ENCODE measurements at regions not wholly inside any gene's neighbourhood (a gene's known extent, or its start where the extent isn't known, plus 50 kb on each side); places are given as distances from the start of the nearest gene placed in this dataset.

DNA sequence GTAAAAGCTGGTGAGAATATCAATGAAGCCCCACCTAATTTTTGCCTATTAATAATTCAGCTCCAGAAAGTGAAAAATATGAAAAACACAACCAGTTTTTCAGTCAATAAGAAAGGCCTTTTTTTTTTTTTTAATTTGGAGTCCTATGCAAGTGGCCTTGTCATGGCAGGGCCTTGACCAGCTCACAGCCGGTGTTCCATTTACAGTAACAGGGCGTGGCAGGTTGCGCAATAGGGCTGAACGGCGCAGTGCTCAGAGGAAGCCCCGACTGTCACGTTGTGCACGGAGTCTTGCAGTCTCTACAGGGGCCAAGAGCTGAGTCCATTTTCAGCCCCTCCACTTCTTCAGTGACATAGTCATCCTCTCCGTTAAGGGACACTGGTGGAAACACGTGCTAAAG is 184.1 kb upstream of the FN1 start:
- H3K4me1 ChIP-seq (ENCODE audit: control insufficient read depth in 4 of 4, insufficient read depth in 4 of 4, low read length in 3 of 4): peaks cover 0 to 9% (median 5%) of the 10 kb centered on the region in 4 donors
- H3K9ac ChIP-seq (ENCODE audit: low read depth in 1 of 2, low read length in 2 of 2): no peak overlapping the region
- TF ChIP-seq RXRA (IDR thresholded peaks at IDR 0.05): no peak
- WGBS: 80% methylated on average over 10 of the region's 10 CpGs
- H3K27ac ChIP-seq (ENCODE audit: low read depth in 1 of 2, low read length in 2 of 2): no peak overlapping the region
- H3K27me3 ChIP-seq (ENCODE audit: control insufficient read depth in 4 of 4, insufficient read depth in 4 of 4, low read length in 3 of 4): no peaks in the 10 kb centered on the region
- H3K9me3 ChIP-seq (ENCODE audit: control insufficient read depth in 4 of 4, low read length in 3 of 4): no peaks in the 10 kb centered on the region
- DNase-seq (ENCODE audit: low spot score): no peak
- no peaks in the 10 kb centered on the region for H3K36me3 ChIP-seq (ENCODE audit: control insufficient read depth in 4 of 4, insufficient read depth in 3 of 4, low read depth in 1 of 4, low read length in 3 of 4)
- H3K4me3 ChIP-seq (ENCODE audit: low read depth in 1 of 3, low read length in 3 of 3): no peak overlapping the region

DNA sequence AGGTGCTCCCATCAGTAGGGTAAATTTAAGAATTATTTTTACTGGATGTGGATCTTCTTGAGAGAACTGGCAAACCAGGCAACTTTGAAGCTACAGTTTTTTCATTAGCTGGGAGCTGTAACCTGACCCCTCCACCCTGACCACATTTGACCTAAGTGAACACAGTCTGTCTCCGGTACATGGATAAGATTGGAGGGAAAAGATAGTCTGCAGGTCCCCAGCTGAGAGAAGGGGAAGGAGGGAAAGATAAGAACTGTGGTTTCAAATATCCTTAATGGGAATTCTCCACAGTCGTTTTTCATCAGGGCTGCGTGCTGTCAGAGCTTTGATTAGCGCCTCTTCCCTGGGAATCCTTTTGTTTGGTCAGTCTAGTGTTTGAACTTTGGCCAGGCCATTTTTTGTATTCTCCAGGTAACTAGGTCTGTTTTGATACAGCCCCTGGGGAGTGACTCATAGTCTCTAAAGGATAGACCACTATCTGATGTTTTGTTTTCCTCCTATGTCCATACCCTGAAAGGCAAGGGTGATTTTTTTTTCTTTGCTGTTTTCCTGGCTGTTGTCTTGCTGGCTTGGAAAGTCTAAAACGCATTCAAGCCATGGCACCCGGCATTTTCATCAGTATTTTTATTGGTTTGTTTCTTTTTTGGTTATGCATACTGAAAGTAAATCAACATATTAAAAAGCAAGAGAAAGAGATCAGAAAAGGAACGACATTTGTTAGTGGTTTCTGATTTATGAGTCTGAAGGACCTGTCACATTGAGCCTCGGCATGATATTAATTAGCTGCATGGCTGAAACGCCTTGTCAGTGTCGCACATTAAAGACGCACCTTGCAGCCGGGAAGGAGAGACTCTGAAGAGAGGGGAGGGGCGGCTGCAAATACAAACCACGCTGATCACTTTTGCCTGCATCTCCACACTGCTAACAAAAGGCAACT is 183.4 kb upstream of the FN1 start:
- WGBS: 49% methylated on average over 14 of the region's 14 CpGs
- Histone ChIP-seq H3K9me3 (ENCODE audit: control insufficient read depth in 4 of 4, low read length in 3 of 4) (no peaks in the 10 kb centered on the region), H3K4me3 (ENCODE audit: low read depth in 1 of 3, low read length in 3 of 3) (no peak overlapping the region), H3K27me3 (ENCODE audit: control insufficient read depth in 4 of 4, insufficient read depth in 4 of 4, low read length in 3 of 4) (no peaks in the 10 kb centered on the region), H3K27ac (ENCODE audit: low read depth in 1 of 2, low read length in 2 of 2) (no peak overlapping the region), H3K9ac (ENCODE audit: low read depth in 1 of 2, low read length in 2 of 2) (no peak overlapping the region), H3K4me1 (ENCODE audit: control insufficient read depth in 4 of 4, insufficient read depth in 4 of 4, low read length in 3 of 4) (peaks cover 0 to 9% (median 5%) of the 10 kb centered on the region in 4 donors), H3K36me3 (ENCODE audit: control insufficient read depth in 4 of 4, insufficient read depth in 3 of 4, low read depth in 1 of 4, low read length in 3 of 4) (no peaks in the 10 kb centered on the region)
- DNase-seq (ENCODE audit: low spot score): no peak
- TF ChIP-seq HNF4G (IDR thresholded peaks at IDR 0.05) (no peak), RAD21 (IDR thresholded peaks at IDR 0.05) (peak; percentile 17 to 33), NR2F2 (IDR thresholded peaks at IDR 0.05) (peak; percentile 18), GABPA (IDR thresholded peaks at IDR 0.05 in 1 of 2, conservative IDR thresholded peaks at IDR 0.05 in 1 of 2) (no peak), EGR1 (IDR thresholded peaks at IDR 0.05; ENCODE audit: low read depth in 2 of 2) (no peak), TAF1 (conservative IDR thresholded peaks at IDR 0.05) (no peak), HNF4A (conservative IDR thresholded peaks at IDR 0.05) (peak; percentile 62 to 67), SP1 (IDR thresholded peaks at IDR 0.05) (peak; percentile 42), FOXA2 (IDR thresholded peaks at IDR 0.05) (no peak), FOXA1 (IDR thresholded peaks at IDR 0.05) (no peak), RXRA (IDR thresholded peaks at IDR 0.05) (peak; percentile 40 to 43), JUND (IDR thresholded peaks at IDR 0.05) (peak; percentile 48 to 63), YY1 (IDR thresholded peaks at IDR 0.05) (no peak)
- TF ChIP-seq, protein P1, sequence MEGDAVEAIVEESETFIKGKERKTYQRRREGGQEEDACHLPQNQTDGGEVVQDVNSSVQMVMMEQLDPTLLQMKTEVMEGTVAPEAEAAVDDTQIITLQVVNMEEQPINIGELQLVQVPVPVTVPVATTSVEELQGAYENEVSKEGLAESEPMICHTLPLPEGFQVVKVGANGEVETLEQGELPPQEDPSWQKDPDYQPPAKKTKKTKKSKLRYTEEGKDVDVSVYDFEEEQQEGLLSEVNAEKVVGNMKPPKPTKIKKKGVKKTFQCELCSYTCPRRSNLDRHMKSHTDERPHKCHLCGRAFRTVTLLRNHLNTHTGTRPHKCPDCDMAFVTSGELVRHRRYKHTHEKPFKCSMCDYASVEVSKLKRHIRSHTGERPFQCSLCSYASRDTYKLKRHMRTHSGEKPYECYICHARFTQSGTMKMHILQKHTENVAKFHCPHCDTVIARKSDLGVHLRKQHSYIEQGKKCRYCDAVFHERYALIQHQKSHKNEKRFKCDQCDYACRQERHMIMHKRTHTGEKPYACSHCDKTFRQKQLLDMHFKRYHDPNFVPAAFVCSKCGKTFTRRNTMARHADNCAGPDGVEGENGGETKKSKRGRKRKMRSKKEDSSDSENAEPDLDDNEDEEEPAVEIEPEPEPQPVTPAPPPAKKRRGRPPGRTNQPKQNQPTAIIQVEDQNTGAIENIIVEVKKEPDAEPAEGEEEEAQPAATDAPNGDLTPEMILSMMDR (IDR thresholded peaks at IDR 0.05; ENCODE audit: low read depth, low read length, missing input control): no peak
- TF ChIP-seq, protein P2, sequence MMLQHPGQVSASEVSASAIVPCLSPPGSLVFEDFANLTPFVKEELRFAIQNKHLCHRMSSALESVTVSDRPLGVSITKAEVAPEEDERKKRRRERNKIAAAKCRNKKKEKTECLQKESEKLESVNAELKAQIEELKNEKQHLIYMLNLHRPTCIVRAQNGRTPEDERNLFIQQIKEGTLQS (IDR thresholded peaks at IDR 0.05): no peak
- TF ChIP-seq, protein P3, sequence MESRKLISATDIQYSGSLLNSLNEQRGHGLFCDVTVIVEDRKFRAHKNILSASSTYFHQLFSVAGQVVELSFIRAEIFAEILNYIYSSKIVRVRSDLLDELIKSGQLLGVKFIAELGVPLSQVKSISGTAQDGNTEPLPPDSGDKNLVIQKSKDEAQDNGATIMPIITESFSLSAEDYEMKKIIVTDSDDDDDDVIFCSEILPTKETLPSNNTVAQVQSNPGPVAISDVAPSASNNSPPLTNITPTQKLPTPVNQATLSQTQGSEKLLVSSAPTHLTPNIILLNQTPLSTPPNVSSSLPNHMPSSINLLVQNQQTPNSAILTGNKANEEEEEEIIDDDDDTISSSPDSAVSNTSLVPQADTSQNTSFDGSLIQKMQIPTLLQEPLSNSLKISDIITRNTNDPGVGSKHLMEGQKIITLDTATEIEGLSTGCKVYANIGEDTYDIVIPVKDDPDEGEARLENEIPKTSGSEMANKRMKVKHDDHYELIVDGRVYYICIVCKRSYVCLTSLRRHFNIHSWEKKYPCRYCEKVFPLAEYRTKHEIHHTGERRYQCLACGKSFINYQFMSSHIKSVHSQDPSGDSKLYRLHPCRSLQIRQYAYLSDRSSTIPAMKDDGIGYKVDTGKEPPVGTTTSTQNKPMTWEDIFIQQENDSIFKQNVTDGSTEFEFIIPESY (IDR thresholded peaks at IDR 0.05): no peak
- TF ChIP-seq, protein P4, sequence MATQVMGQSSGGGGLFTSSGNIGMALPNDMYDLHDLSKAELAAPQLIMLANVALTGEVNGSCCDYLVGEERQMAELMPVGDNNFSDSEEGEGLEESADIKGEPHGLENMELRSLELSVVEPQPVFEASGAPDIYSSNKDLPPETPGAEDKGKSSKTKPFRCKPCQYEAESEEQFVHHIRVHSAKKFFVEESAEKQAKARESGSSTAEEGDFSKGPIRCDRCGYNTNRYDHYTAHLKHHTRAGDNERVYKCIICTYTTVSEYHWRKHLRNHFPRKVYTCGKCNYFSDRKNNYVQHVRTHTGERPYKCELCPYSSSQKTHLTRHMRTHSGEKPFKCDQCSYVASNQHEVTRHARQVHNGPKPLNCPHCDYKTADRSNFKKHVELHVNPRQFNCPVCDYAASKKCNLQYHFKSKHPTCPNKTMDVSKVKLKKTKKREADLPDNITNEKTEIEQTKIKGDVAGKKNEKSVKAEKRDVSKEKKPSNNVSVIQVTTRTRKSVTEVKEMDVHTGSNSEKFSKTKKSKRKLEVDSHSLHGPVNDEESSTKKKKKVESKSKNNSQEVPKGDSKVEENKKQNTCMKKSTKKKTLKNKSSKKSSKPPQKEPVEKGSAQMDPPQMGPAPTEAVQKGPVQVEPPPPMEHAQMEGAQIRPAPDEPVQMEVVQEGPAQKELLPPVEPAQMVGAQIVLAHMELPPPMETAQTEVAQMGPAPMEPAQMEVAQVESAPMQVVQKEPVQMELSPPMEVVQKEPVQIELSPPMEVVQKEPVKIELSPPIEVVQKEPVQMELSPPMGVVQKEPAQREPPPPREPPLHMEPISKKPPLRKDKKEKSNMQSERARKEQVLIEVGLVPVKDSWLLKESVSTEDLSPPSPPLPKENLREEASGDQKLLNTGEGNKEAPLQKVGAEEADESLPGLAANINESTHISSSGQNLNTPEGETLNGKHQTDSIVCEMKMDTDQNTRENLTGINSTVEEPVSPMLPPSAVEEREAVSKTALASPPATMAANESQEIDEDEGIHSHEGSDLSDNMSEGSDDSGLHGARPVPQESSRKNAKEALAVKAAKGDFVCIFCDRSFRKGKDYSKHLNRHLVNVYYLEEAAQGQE (IDR thresholded peaks at IDR 0.05): no peak
- TF ChIP-seq, protein P5, sequence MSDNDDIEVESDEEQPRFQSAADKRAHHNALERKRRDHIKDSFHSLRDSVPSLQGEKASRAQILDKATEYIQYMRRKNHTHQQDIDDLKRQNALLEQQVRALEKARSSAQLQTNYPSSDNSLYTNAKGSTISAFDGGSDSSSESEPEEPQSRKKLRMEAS (IDR thresholded peaks at IDR 0.05): peak; percentile 12

All from liver (tissue), 8 donors.